ENCODE measurements at regions not wholly inside any gene's neighbourhood (a gene's known extent, or its start where the extent isn't known, plus 50 kb on each side); places are given as distances from the start of the nearest gene placed in this dataset.
A peak's percentile ranks its signal among the peaks of the same experiment; 100 is the strongest.

DNA sequence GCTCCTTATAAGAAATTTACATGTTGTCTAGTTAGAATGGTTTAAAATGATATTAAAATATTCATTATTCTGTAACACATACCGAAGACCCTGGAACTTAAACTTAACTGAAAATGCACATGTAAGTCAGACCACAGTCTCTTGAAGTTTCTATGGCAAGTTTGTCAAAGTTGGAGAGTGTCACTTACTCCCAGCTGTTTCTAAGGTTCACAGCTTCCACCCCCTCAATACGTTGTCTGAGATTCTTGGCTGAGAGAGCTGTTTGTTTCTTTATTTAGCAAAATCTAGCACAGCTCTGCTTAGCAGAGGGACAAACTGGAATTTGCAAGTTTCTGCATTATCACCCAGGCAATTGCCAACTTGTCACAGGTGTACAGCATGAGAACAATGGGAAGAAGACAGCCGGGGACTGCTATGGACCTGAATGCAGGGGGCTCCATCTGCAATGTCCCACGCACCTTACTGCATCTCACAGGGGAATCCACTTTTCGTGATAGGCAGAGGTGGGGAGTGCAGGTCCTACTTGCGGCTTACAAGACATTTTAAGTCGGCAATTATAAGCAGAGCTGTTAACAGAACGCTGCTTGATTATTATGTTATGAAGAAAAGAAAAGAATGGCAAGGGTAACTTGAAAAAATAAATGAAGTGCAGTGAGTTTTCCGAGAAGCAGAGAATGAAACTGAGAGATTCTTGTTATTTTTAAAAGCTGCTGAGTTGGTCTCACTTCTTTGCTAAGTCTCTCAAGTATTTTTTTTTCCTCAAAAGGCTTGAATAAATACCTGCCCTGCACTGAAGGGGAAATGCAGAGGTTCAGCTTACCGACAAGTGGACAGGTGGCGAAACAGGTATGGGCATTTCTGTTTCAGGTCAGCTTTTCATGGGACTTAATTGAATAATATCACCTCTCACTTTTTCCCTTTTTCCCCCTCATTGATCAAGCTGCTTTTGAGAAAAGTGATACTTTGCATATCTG lies 1072.1 kb upstream of the FANCL start:
- DNase-seq = no peak
- H3K4me1 Mint-ChIP-seq = peaks cover 6% of the 10 kb centered on the region
- intact Hi-C loops (cut with DNase I, micrococcal nuclease) = no loop called here
- no peak for ATAC-seq
- no peaks in the 10 kb centered on the region for H3K9me3 Mint-ChIP-seq (ENCODE audit: low read depth)
- H3K27me3 Mint-ChIP-seq = peaks cover 15% of the 10 kb centered on the region
- H3K36me3 Mint-ChIP-seq (ENCODE audit: low read depth) = no peaks in the 10 kb centered on the region
- no peak overlapping the region for H3K4me3 Mint-ChIP-seq
- POLR2A ChIA-PET = no interaction called here
- no peak overlapping the region for H3K27ac Mint-ChIP-seq
- CTCF ChIA-PET = interaction anchor here (0.8 to 1.6 kb wide), 2 partner anchors 9 to 12 kb away, joined by 3 read pairs; no protein-coding TSS in a partner anchor

DNA sequence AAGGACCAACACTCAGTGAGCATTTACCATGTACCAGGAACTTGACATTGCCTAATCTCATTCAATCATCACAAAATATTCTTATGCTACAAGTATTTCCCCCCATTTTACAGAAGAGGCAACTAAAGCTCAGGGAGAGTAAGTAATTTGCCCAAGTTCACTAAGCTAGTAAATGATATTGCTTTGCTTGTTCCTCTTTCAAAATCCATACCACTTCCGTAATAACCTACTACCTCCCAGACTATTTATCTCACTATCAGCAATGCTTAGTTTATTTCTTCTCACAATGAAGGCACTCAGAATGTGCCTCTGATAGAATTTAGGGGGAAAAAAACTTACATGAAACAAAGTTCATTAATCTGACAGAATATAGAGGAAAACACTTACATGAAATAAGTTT lies 1070.9 kb upstream of the FANCL start:
- intact Hi-C loops (cut with DNase I, micrococcal nuclease) = no loop called here
- POLR2A ChIA-PET = no interaction called here
- DNase-seq (no peak), ATAC-seq (no peak)
- CTCF ChIA-PET = interaction anchor here (1.6 kb wide), 1 partner anchor 11 kb away, joined by 3 read pairs; no protein-coding TSS in a partner anchor
- no peak overlapping the region for H3K27ac Mint-ChIP-seq
- H3K4me1 Mint-ChIP-seq = peaks cover 6% of the 10 kb centered on the region
- H3K36me3 Mint-ChIP-seq (ENCODE audit: low read depth) = no peaks in the 10 kb centered on the region
- H3K4me3 Mint-ChIP-seq = no peak overlapping the region
- H3K9me3 Mint-ChIP-seq (ENCODE audit: low read depth) = no peaks in the 10 kb centered on the region
- H3K27me3 Mint-ChIP-seq = peaks cover 15% of the 10 kb centered on the region

DNA sequence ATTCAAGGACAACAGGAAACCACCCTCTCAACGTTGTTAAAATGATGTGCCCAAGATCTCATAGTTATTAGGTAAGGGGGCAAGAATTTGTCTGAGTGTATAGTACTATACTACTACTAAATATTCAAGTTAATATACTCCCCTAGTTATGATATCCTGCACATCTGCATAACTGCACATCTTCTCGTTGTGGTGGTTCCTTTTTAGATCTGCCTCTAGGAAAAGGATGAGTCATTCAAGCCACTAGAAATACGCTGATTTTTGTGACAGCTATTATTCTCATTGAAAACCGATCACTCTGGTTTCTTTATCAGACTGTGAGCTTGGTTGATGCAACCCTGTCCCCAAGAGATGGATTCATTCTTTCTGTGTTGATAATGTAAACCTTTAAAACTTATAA lies 1067.0 kb upstream of the FANCL start:
- H3K4me1 Mint-ChIP-seq = no peaks in the 10 kb centered on the region
- CTCF ChIA-PET = no interaction called here
- POLR2A ChIA-PET = no interaction called here

DNA sequence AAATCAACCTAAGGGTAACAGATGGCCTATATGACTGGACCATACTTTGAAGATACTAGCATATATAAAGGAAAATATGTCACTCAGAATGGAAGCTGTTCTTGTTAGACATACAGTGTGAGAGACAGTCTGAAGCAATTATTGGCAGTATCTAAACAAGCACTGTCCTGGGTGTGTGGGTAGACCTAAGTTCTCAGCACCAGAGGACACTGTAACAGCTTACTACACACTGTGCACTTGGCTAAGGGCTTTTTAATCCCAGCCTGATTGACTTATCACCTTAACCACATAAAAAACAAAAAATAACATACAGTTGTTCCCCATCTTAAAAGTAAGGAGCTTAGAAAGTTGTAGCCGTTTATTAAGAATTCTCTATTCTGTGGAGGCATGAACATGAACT lies 1066.1 kb upstream of the FANCL start:
- Mint-ChIP-seq H3K27ac (no peak overlapping the region), H3K36me3 (ENCODE audit: low read depth) (no peaks in the 10 kb centered on the region), H3K9me3 (ENCODE audit: low read depth) (no peaks in the 10 kb centered on the region), H3K4me1 (no peaks in the 10 kb centered on the region), H3K27me3 (peaks cover 4% of the 10 kb centered on the region), H3K4me3 (no peak overlapping the region)
- ChIA-PET CTCF (no interaction called here), POLR2A (no interaction called here)
- intact Hi-C loops (cut with DNase I, micrococcal nuclease) = loop anchor here (10.0 kb wide), 2 partner anchors 848 to 1278 kb away; no protein-coding TSS in a partner anchor
- ATAC-seq (no peak), DNase-seq (no peak)

More for the DNA sequence above, 1067.0 kb upstream of the FANCL start:
- intact Hi-C loops (cut with DNase I, micrococcal nuclease) = loop anchor here (10.0 kb wide), 2 partner anchors 847 to 1277 kb away; no protein-coding TSS in a partner anchor
- Mint-ChIP-seq H3K4me3 (no peak overlapping the region), H3K27me3 (peaks cover 4% of the 10 kb centered on the region), H3K27ac (no peak overlapping the region), H3K36me3 (ENCODE audit: low read depth) (no peaks in the 10 kb centered on the region), H3K9me3 (ENCODE audit: low read depth) (no peaks in the 10 kb centered on the region)
- DNase-seq (no peak), ATAC-seq (no peak)

DNA sequence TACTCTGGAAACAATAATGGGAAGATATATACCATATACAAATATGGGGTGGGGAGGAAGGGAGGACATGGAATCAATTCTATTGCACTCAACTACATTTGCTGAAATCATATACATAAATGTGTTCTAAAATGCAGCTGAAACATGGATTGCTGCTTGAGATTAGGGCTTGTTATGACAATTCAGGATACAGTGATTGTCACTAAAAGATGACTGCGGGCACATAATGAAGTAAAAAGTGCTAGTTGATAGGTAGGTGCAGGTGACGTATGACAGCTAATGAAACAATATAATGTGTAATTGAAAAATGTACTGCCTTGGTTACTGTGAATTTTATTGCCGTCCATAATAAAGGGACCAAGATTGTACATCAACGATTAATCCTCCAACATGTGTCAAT lies 1062.1 kb upstream of the FANCL start:
- no peak for DNase-seq
- H3K27me3 Mint-ChIP-seq = no peaks in the 10 kb centered on the region
- H3K27ac Mint-ChIP-seq = no peak overlapping the region
- no peak for ATAC-seq
- CTCF ChIA-PET = no interaction called here
- intact Hi-C loops (cut with DNase I, micrococcal nuclease) = loop anchor here (5.0 to 10.0 kb wide), 3 partner anchors 852 to 1282 kb away; partner anchors contain the start of gene BCL11A (in 1 of the 2)
- no peaks in the 10 kb centered on the region for H3K4me1 Mint-ChIP-seq
- H3K36me3 Mint-ChIP-seq (ENCODE audit: low read depth) = no peaks in the 10 kb centered on the region
- POLR2A ChIA-PET = no interaction called here
- H3K4me3 Mint-ChIP-seq = no peak overlapping the region
- no peaks in the 10 kb centered on the region for H3K9me3 Mint-ChIP-seq (ENCODE audit: low read depth)

DNA sequence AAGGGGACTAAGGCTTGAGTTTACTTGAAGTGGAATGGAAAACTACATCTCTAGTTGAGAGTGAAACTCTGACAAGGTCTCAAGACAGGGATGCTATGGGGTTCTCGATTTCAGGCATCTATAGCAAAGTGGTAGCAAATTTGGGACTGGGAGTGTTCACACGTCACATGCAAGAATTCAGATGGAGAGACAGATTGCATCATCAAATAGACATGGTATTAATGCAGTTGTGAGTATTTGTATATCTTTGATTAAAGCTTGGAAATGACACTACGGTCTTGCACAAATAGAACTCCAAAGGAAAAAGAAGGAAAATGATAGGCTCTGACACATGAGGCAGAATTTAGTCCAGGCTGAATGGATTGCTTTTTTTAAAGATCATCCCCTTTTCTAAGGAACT lies 1061.6 kb upstream of the FANCL start:
- ChIA-PET CTCF (no interaction called here), POLR2A (no interaction called here)
- Mint-ChIP-seq H3K4me1 (no peaks in the 10 kb centered on the region), H3K27me3 (no peaks in the 10 kb centered on the region), H3K27ac (no peak overlapping the region), H3K9me3 (ENCODE audit: low read depth) (no peaks in the 10 kb centered on the region), H3K36me3 (ENCODE audit: low read depth) (no peaks in the 10 kb centered on the region), H3K4me3 (no peak overlapping the region)
- no peak for DNase-seq
- ATAC-seq = no peak
- intact Hi-C loops (cut with DNase I, micrococcal nuclease) = loop anchor here (1.0 to 10.0 kb wide), 4 partner anchors 852 to 1282 kb away; partner anchors contain the start of gene BCL11A (in 1 of the 2)

DNA sequence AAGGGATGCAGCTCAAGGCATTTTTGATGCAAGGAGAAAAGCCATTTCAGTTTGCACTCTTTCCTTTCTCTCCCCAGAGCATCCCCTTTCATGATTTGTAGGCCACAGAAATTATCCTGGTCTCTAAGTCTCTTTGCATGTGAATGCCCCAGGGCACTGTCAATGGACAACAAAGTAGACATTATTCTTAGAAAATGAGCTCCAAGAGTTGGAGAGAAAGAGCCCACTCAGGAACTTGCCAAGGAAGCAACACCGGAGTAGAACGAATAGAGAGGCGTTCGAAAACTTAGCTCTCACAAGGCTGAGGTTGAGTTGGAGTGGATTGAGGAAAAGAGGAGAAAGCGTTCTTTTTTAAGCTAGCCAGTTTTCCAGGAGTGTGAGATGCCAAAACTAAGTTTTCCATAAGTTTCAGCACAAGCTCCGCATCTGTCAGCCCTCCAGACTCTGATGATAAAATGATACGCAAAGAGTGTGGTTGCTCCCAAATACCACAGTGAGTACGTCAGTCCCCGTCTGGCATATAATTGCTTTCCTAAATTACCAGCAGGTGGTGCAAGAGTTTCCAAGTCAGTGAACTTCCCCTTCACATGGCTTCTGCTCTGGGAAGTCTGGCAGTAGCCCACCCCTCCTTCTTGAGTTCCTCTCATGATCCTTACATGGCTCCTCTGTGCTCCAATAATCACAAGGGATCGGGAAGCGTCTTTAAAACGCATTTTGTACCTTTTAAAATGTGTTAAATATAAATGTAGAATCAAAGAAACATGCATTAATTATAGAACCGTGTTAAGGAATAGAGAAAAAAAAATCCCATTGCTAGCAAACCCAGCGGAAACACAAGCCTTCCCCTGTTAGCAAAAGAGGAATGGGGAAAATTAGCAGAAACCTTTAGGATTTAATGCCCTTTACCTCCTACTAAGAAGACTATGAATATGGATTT lies 1060.6 kb upstream of the FANCL start:
- no peak overlapping the region for H3K4me3 Mint-ChIP-seq
- intact Hi-C loops (cut with DNase I, micrococcal nuclease) = loop anchor here (1.0 to 10.0 kb wide), 5 partner anchors 847 to 1283 kb away; partner anchors contain the start of gene BCL11A (in 1 of the 2)
- DNase-seq (peak; percentile 7), ATAC-seq (peak; percentile 42)
- H3K9me3 Mint-ChIP-seq (ENCODE audit: low read depth) = no peaks in the 10 kb centered on the region
- no peaks in the 10 kb centered on the region for H3K4me1 Mint-ChIP-seq
- H3K36me3 Mint-ChIP-seq (ENCODE audit: low read depth) = no peaks in the 10 kb centered on the region
- ChIA-PET CTCF (interaction anchor here (0.9 to 1.4 kb wide), 3 partner anchors 10 to 1280 kb away, joined by 3 to 5 read pairs (median 4); no protein-coding TSS in a partner anchor), POLR2A (no interaction called here)
- no peaks in the 10 kb centered on the region for H3K27me3 Mint-ChIP-seq
- H3K27ac Mint-ChIP-seq = no peak overlapping the region

DNA sequence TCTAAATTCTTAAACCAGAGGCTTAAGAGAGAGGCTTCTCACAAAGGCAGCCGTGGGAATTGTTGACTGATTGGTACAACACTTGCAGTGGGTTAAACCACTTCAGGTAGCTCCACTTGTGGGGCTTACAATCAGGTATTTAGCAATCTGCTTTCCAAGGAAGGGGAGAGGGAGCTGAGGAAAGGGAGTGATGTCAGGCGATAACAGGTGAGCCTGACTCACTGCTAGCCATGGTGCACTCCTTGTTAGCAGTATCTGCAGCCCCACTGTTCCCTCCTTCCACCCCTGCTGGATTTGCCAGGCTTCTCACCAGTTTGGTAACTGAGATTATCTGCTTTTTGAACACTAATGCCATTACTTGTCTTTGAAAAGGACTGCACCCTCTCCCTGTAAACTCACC lies 1056.7 kb upstream of the FANCL start:
- H3K27ac Mint-ChIP-seq = no peak overlapping the region
- H3K9me3 Mint-ChIP-seq (ENCODE audit: low read depth) = no peaks in the 10 kb centered on the region
- no peaks in the 10 kb centered on the region for H3K36me3 Mint-ChIP-seq (ENCODE audit: low read depth)
- H3K4me1 Mint-ChIP-seq = no peaks in the 10 kb centered on the region
- intact Hi-C loops (cut with DNase I, micrococcal nuclease) = no loop called here
- CTCF ChIA-PET = no interaction called here
- no peak for DNase-seq
- POLR2A ChIA-PET = no interaction called here
- no peaks in the 10 kb centered on the region for H3K27me3 Mint-ChIP-seq
- ATAC-seq = no peak
- H3K4me3 Mint-ChIP-seq = no peak overlapping the region

DNA sequence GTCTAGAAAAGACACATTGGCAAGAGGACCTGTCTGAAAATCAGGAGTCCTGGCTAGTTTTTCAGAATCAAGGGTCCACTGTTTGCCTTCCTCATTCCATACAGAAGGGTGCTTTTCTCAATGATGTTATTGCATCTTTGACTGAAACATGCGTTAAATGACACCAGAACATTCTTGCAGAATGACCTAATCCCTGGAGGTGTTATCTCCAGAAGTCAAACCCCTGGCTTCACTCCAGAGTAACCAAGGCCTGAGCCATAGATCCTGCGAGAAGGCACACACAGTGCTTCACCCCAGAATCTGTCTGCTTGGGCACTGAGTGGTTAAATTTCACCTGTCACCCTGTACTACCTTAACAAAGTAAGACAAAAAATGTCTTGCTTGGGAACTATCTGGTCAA lies 1055.2 kb upstream of the FANCL start:
- intact Hi-C loops (cut with DNase I, micrococcal nuclease) = no loop called here
- DNase-seq (no peak), ATAC-seq (no peak)
- Mint-ChIP-seq H3K27ac (no peak overlapping the region), H3K4me3 (no peak overlapping the region), H3K36me3 (ENCODE audit: low read depth) (no peaks in the 10 kb centered on the region), H3K9me3 (ENCODE audit: low read depth) (no peaks in the 10 kb centered on the region), H3K4me1 (no peaks in the 10 kb centered on the region), H3K27me3 (no peaks in the 10 kb centered on the region)
- ChIA-PET CTCF (no interaction called here), POLR2A (no interaction called here)

DNA sequence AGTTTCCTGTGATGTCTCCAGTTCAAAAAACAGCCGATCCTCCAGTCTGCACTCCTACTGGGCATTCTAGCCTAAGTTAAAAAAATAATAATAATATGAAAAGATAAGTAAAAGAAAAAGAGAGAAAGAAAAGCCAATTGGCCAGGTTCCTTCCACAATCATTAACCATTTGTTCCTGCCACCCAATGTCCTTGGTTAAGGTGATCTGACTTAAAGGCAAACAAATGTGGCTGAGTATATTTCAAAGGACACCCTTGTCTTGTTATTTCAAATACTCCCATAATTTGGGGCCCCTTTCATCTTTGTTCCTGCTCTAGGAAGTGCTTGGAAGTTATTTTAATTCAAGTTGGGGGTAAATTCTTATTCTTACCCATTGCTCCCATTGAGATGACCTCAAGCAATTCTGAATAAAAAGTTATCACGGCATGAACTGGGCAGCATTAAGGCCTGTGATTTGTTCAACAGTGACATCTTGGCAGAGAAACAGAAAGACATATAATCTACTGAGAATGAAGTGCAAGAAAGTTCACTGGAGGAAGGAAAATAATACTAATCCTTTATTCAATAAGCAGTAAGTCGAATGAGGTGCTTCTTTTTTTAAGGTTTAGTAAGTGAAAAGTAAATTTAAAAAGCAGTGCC lies 1054.5 kb upstream of the FANCL start:
- intact Hi-C loops (cut with DNase I, micrococcal nuclease) = no loop called here
- POLR2A ChIA-PET = no interaction called here
- Mint-ChIP-seq H3K36me3 (ENCODE audit: low read depth) (no peaks in the 10 kb centered on the region), H3K27ac (no peak overlapping the region), H3K4me3 (no peak overlapping the region), H3K27me3 (no peaks in the 10 kb centered on the region), H3K4me1 (no peaks in the 10 kb centered on the region), H3K9me3 (ENCODE audit: low read depth) (no peaks in the 10 kb centered on the region)
- CTCF ChIA-PET = no interaction called here
- DNase-seq = no peak
- no peak for ATAC-seq

DNA sequence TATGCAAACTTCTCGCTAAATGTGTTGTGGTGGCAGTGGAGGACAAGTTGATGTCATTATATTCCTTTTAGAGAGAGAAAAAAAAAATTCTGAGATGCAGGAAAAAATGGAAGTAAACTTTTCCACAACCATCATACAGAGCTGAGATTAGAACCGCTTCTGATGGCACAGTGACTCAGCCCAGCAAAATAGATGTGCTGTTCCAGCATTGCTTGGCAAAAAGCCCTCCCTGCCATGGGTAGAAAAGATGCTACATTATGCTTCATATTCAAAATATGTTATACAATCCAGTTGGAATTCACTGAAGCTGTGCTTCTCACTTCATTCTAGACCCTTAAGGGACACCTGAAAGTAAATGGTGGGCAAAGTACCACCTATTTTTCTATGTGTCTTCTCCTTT lies 1047.6 kb upstream of the FANCL start:
- Mint-ChIP-seq H3K36me3 (ENCODE audit: low read depth) (no peaks in the 10 kb centered on the region), H3K27me3 (peaks cover 7% of the 10 kb centered on the region), H3K4me1 (no peaks in the 10 kb centered on the region), H3K4me3 (no peak overlapping the region), H3K9me3 (ENCODE audit: low read depth) (no peaks in the 10 kb centered on the region), H3K27ac (no peak overlapping the region)
- POLR2A ChIA-PET = no interaction called here
- intact Hi-C loops (cut with DNase I, micrococcal nuclease) = no loop called here
- CTCF ChIA-PET = interaction anchor here (1.2 kb wide), 1 partner anchor 105 kb away, joined by 5 read pairs; no protein-coding TSS in a partner anchor
- ATAC-seq = no peak
- DNase-seq = no peak
